ENCODE measurements at regions not wholly inside any gene's neighbourhood (a gene's known extent, or its start where the extent isn't known, plus 50 kb on each side); places are given as distances from the start of the nearest gene placed in this dataset.

GRCh38 chr5:4579679-4580078 lies 560.5 kb upstream of the ADAMTS16 start:
- H3K4me3 ChIP-seq (replicated peaks; ENCODE audit: insufficient read depth, low read length) = no peak overlapping the region
- no peak overlapping the region for H3K27ac ChIP-seq (replicated peaks)
- TF ChIP-seq REST (IDR thresholded peaks at IDR 0.05; ENCODE audit: insufficient replicate concordance, low read depth) (no peak), GABPA (IDR thresholded peaks at IDR 0.05; ENCODE audit: low read depth) (no peak), POLR2AphosphoS5 (IDR thresholded peaks at IDR 0.05; ENCODE audit: low read depth) (no peak), SPI1 (IDR thresholded peaks at IDR 0.05; ENCODE audit: borderline replicate concordance, low read depth) (no peak), CTCF (IDR thresholded peaks at IDR 0.05; ENCODE audit: insufficient read depth, low read length) (no peak)
- DNase-seq (ENCODE audit: low read depth in 1 of 2, low spot score in 1 of 2) = no peak
- no peaks in the 10 kb centered on the region for H3K27me3 ChIP-seq (ENCODE audit: insufficient read depth, poor library complexity, severe bottlenecking)

DNA sequence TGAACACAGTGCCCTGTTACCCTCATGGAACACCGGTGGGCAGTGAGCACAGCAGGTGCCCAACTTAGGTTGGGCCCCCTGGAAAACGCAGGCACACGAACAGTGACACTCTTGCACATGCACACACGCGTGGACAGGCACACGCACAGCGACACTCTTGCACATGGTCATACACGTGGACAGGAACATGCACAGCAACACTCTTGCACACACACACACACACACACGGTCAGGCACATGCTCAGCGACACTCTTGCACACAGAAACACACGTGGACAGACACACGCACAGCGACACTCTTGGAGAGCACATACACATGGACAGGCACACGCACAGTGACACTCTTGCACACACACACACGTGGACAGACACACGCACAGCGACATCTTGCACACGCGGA lies 559.4 kb upstream of the ADAMTS16 start:
- no peak for TF ChIP-seq SPI1 (IDR thresholded peaks at IDR 0.05; ENCODE audit: borderline replicate concordance, low read depth)
- no peak for TF ChIP-seq REST (IDR thresholded peaks at IDR 0.05; ENCODE audit: insufficient replicate concordance, low read depth)
- TF ChIP-seq CTCF (IDR thresholded peaks at IDR 0.05; ENCODE audit: insufficient read depth, low read length) = no peak
- TF ChIP-seq GABPA (IDR thresholded peaks at IDR 0.05; ENCODE audit: low read depth) = no peak
- TF ChIP-seq POLR2AphosphoS5 (IDR thresholded peaks at IDR 0.05; ENCODE audit: low read depth) = no peak
- DNase-seq (ENCODE audit: low read depth in 1 of 2, low spot score in 1 of 2) = no peak
- Histone ChIP-seq H3K4me3 (replicated peaks; ENCODE audit: insufficient read depth, low read length) (no peak overlapping the region), H3K27me3 (ENCODE audit: insufficient read depth, poor library complexity, severe bottlenecking) (no peaks in the 10 kb centered on the region), H3K27ac (replicated peaks) (no peak overlapping the region)

- no peak for DNase-seq (ENCODE audit: low read depth in 1 of 2, low spot score in 1 of 2)
- Histone ChIP-seq H3K27me3 (ENCODE audit: insufficient read depth, poor library complexity, severe bottlenecking) (no peaks in the 10 kb centered on the region), H3K27ac (replicated peaks) (no peak overlapping the region), H3K4me3 (replicated peaks; ENCODE audit: insufficient read depth, low read length) (no peak overlapping the region)
- TF ChIP-seq REST (IDR thresholded peaks at IDR 0.05; ENCODE audit: insufficient replicate concordance, low read depth) (no peak), SPI1 (IDR thresholded peaks at IDR 0.05; ENCODE audit: borderline replicate concordance, low read depth) (no peak), CTCF (IDR thresholded peaks at IDR 0.05; ENCODE audit: insufficient read depth, low read length) (no peak), GABPA (IDR thresholded peaks at IDR 0.05; ENCODE audit: low read depth) (no peak), POLR2AphosphoS5 (IDR thresholded peaks at IDR 0.05; ENCODE audit: low read depth) (no peak)
Measured at GRCh38 chr5:4581289-4581688, 558.8 kb upstream of the ADAMTS16 start.
